CD8-positive, alpha-beta memory T cell (primary cell): ENCODE measurements at regions not wholly inside any gene's neighbourhood (a gene's known extent, or its start where the extent isn't known, plus 50 kb on each side); places are given as distances from the start of the nearest gene placed in this dataset.

Experiments
- CTCF ChIA-PET: fragments of 350-600 bp; sonication (Branson Sonifier 250); formaldehyde crosslinking; loops from one replicate; lab custom pipeline; 2021; ENCODE audit warnings: antibody characterized with exemption; lab: Charles Lee
- POLR2A ChIA-PET: fragments of 350-600 bp; sonication (Branson Sonifier 250); formaldehyde crosslinking; loops from one replicate; lab custom pipeline; 2021; ENCODE audit warnings: antibody characterized with exemption; lab: Charles Lee
- DNase-seq, 5 donors: peaks; one replicate each; pipeline versions ENCODE4 v3.0.0 to v3.0.0-alpha.2; 2020 to 2022; ENCODE audit warnings: mixed read lengths in 1 of 5
- H3K27ac ChIP-seq: one replicate; pipeline ENCODE4 v1.7.0; 2013; ENCODE audit warnings: low read depth, mild to moderate bottlenecking, low read length, moderate library complexity
- H3K27me3 ChIP-seq: 2 replicates; pipeline ENCODE4 v1.7.0; 2013; ENCODE audit warnings: low read length, mild to moderate bottlenecking; ENCODE audit not compliant: insufficient read depth, poor library complexity, severe bottlenecking
- H3K36me3 ChIP-seq: 2 replicates; pipeline ENCODE4 v1.7.0; 2013; ENCODE audit warnings: mild to moderate bottlenecking, low read length, moderate library complexity; ENCODE audit not compliant: insufficient read depth
- H3K4me1 ChIP-seq: 2 replicates; pipeline ENCODE4 v1.7.0; 2013; ENCODE audit warnings: mild to moderate bottlenecking, low read length, moderate library complexity; ENCODE audit not compliant: insufficient read depth
- H3K4me3 ChIP-seq: 2 replicates; pipeline ENCODE4 v1.7.0; 2013; ENCODE audit warnings: mild to moderate bottlenecking, low read length
- H3K9me3 ChIP-seq: 2 replicates; pipeline ENCODE4 v1.7.0; 2013; ENCODE audit warnings: mild to moderate bottlenecking, low read length
- H3K27ac Mint-ChIP-seq, 8 donors: one replicate each; pipeline ENCODE4 v1.8.0; 2020 to 2021; ENCODE audit warnings: mixed read lengths in 8 of 8, mild to moderate bottlenecking in 6 of 8, inconsistent platforms in 3 of 8, moderate library complexity in 3 of 8
- H3K27me3 Mint-ChIP-seq, 2 donors: one replicate each; pipeline ENCODE4 v1.8.0; 2020 to 2021; ENCODE audit warnings: mixed read lengths in 2 of 2, mild to moderate bottlenecking in 1 of 2, moderate library complexity in 1 of 2
- H3K36me3 Mint-ChIP-seq, 3 donors: one replicate each; pipeline ENCODE4 v1.8.0; 2020 to 2021; ENCODE audit warnings: mixed read lengths in 3 of 3, inconsistent platforms in 1 of 3, mild to moderate bottlenecking in 1 of 3
- H3K4me1 Mint-ChIP-seq, 3 donors: one replicate each; pipeline ENCODE4 v1.8.0; 2020 to 2021; ENCODE audit warnings: mixed read lengths in 3 of 3, inconsistent platforms in 1 of 3, mild to moderate bottlenecking in 1 of 3
- H3K4me3 Mint-ChIP-seq, 7 donors: one replicate each; pipeline ENCODE4 v1.8.0; 2020 to 2021; ENCODE audit warnings: mixed read lengths in 7 of 7, mild to moderate bottlenecking in 6 of 7, moderate library complexity in 4 of 7, inconsistent platforms in 2 of 7
- H3K9me3 Mint-ChIP-seq, 5 donors: one replicate each; pipeline ENCODE4 v1.8.0; 2020 to 2022; ENCODE audit warnings: mixed read lengths in 5 of 5, mild to moderate bottlenecking in 3 of 5, moderate library complexity in 2 of 5, inconsistent platforms in 1 of 5

- no peak overlapping the region for H3K4me3 Mint-ChIP-seq
- ChIA-PET POLR2A (no interaction called here), CTCF (no interaction called here)
- no peak for DNase-seq
- H3K27ac Mint-ChIP-seq: no peak overlapping the region
- Histone ChIP-seq H3K27ac (no peak overlapping the region), H3K4me3 (no peak overlapping the region), H3K27me3 (no peaks in the 10 kb centered on the region), H3K9me3 (no peaks in the 10 kb centered on the region), H3K4me1 (no peaks in the 10 kb centered on the region), H3K36me3 (no peaks in the 10 kb centered on the region)
- H3K27me3 Mint-ChIP-seq: no peaks in the 10 kb centered on the region
- H3K4me1 Mint-ChIP-seq: no peaks in the 10 kb centered on the region
- H3K36me3 Mint-ChIP-seq: no peaks in the 10 kb centered on the region
- peaks cover 3 to 28% (median 10%) of the 10 kb centered on the region in 5 donors for H3K9me3 Mint-ChIP-seq
Observed at GRCh38 chr10:55367555-55367954, 566.5 kb upstream of the PCDH15 start.

DNA sequence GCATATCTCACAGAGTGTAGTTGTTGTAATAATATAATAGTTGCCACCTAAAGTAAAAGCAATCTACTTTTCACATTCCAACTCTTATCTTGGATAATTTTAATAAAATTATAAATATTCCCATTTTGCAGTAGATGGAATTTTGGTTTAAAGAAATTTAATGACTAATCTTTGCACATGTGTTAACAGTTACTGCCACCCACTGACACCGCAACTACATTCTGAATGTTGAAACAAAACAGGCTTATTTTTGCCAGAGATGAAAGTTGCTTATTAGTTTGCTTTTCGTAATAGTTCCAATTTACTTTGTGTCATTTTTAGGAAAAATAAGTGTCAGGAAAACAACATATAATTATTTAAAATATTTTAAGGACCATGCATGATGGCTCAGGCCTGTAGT, 557.5 kb upstream of the PCDH15 start:
- Mint-ChIP-seq H3K27me3 (no peaks in the 10 kb centered on the region), H3K27ac (no peak overlapping the region), H3K9me3 (peaks cover 0 to 32% (median 9%) of the 10 kb centered on the region in 5 donors), H3K4me1 (no peaks in the 10 kb centered on the region), H3K4me3 (no peak overlapping the region), H3K36me3 (no peaks in the 10 kb centered on the region)
- Histone ChIP-seq H3K27ac (no peak overlapping the region), H3K27me3 (no peaks in the 10 kb centered on the region), H3K36me3 (no peaks in the 10 kb centered on the region), H3K9me3 (no peaks in the 10 kb centered on the region), H3K4me1 (no peaks in the 10 kb centered on the region), H3K4me3 (no peak overlapping the region)
- CTCF ChIA-PET: no interaction called here
- POLR2A ChIA-PET: no interaction called here
- DNase-seq: no peak

- no peaks in the 10 kb centered on the region for H3K4me1 ChIP-seq
- Mint-ChIP-seq H3K4me3 (no peak overlapping the region), H3K9me3 (peaks cover 2 to 38% (median 11%) of the 10 kb centered on the region in 5 donors), H3K36me3 (no peaks in the 10 kb centered on the region), H3K27ac (no peak overlapping the region), H3K27me3 (no peaks in the 10 kb centered on the region), H3K4me1 (no peaks in the 10 kb centered on the region)
- H3K36me3 ChIP-seq: no peaks in the 10 kb centered on the region
- DNase-seq: no peak
- ChIA-PET CTCF (no interaction called here), POLR2A (no interaction called here)
- no peak overlapping the region for H3K4me3 ChIP-seq
- no peak overlapping the region for H3K27ac ChIP-seq
- H3K9me3 ChIP-seq: no peaks in the 10 kb centered on the region
- no peaks in the 10 kb centered on the region for H3K27me3 ChIP-seq
Observed at GRCh38 chr10:55353414-55353813, 552.4 kb upstream of the PCDH15 start.

GRCh38 chr10:55351431-55351830, 550.4 kb upstream of the PCDH15 start:
- no peaks in the 10 kb centered on the region for H3K4me1 Mint-ChIP-seq
- no peak for DNase-seq
- POLR2A ChIA-PET: no interaction called here
- no peak overlapping the region for H3K27ac Mint-ChIP-seq
- no peak overlapping the region for H3K4me3 Mint-ChIP-seq
- peaks cover 3 to 36% (median 11%) of the 10 kb centered on the region in 5 donors for H3K9me3 Mint-ChIP-seq
- no peaks in the 10 kb centered on the region for H3K36me3 Mint-ChIP-seq
- Histone ChIP-seq H3K9me3 (no peaks in the 10 kb centered on the region), H3K4me1 (no peaks in the 10 kb centered on the region), H3K27me3 (no peaks in the 10 kb centered on the region), H3K36me3 (no peaks in the 10 kb centered on the region), H3K4me3 (no peak overlapping the region), H3K27ac (no peak overlapping the region)
- CTCF ChIA-PET: no interaction called here
- H3K27me3 Mint-ChIP-seq: no peaks in the 10 kb centered on the region

- Mint-ChIP-seq H3K27ac (no peak overlapping the region), H3K36me3 (no peaks in the 10 kb centered on the region), H3K4me1 (no peaks in the 10 kb centered on the region), H3K27me3 (no peaks in the 10 kb centered on the region), H3K4me3 (no peak overlapping the region), H3K9me3 (peaks cover 2 to 29% (median 9%) of the 10 kb centered on the region in 5 donors)
- H3K36me3 ChIP-seq: no peaks in the 10 kb centered on the region
- no peaks in the 10 kb centered on the region for H3K27me3 ChIP-seq
- H3K4me3 ChIP-seq: no peak overlapping the region
- ChIA-PET CTCF (no interaction called here), POLR2A (no interaction called here)
- H3K9me3 ChIP-seq: no peaks in the 10 kb centered on the region
- H3K27ac ChIP-seq: no peak overlapping the region
- DNase-seq: no peak
- H3K4me1 ChIP-seq: no peaks in the 10 kb centered on the region
Observed at GRCh38 chr10:55348534-55348933, 547.5 kb upstream of the PCDH15 start.

DNA sequence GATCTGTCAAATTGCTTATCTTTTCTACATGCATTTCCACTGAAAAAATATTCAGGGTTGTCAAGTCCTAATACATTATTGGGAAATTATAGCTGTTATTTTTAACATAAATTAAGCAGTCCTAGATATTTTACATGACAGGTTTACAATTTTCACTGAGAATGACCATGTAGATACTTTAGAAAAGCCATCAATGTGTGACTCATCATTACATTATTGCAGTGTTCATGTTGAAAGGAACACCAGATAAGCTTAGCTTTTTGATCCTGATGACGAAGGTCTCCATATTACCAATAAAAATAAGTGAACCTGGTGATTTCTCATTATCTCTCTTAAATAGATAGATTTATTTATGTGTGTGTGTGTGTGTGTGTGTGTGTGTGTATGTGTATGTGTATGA, 529.5 kb upstream of the PCDH15 start:
- H3K9me3 ChIP-seq: no peaks in the 10 kb centered on the region
- DNase-seq: no peak
- H3K27me3 Mint-ChIP-seq: no peaks in the 10 kb centered on the region
- no peaks in the 10 kb centered on the region for H3K27me3 ChIP-seq
- H3K4me1 Mint-ChIP-seq: no peaks in the 10 kb centered on the region
- H3K4me3 ChIP-seq: no peak overlapping the region
- ChIA-PET CTCF (no interaction called here), POLR2A (no interaction called here)
- H3K9me3 Mint-ChIP-seq: peaks cover 0 to 18% (median 6%) of the 10 kb centered on the region in 5 donors
- H3K27ac Mint-ChIP-seq: no peak overlapping the region
- no peaks in the 10 kb centered on the region for H3K4me1 ChIP-seq
- no peak overlapping the region for H3K4me3 Mint-ChIP-seq
- no peak overlapping the region for H3K27ac ChIP-seq
- no peaks in the 10 kb centered on the region for H3K36me3 ChIP-seq
- H3K36me3 Mint-ChIP-seq: no peaks in the 10 kb centered on the region

DNA sequence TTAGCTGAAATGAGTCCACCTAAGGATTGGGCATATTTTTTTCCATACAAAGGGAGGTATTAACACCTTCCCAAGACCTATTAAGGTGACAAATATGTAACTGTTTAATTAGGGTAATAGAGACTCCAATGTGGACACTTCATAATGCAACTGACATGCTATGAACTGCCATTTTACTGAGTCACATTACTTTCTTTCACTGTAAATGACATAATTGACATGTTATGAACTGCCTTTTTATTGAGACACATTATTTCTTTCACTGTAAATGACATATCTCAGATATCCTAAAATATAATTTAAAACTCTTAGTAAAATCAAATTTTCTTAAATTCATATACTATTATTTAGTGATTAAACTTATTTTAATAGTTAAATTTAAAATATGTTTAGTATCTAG, 528.8 kb upstream of the PCDH15 start:
- Mint-ChIP-seq H3K4me3 (no peak overlapping the region), H3K4me1 (no peaks in the 10 kb centered on the region), H3K36me3 (no peaks in the 10 kb centered on the region), H3K27me3 (no peaks in the 10 kb centered on the region), H3K9me3 (peaks cover under 1 to 17% (median 4%) of the 10 kb centered on the region in 5 donors), H3K27ac (no peak overlapping the region)
- Histone ChIP-seq H3K27ac (no peak overlapping the region), H3K9me3 (no peaks in the 10 kb centered on the region), H3K36me3 (no peaks in the 10 kb centered on the region), H3K4me1 (no peaks in the 10 kb centered on the region), H3K4me3 (no peak overlapping the region), H3K27me3 (no peaks in the 10 kb centered on the region)
- POLR2A ChIA-PET: no interaction called here
- no peak for DNase-seq
- CTCF ChIA-PET: no interaction called here

- no peaks in the 10 kb centered on the region for H3K4me1 ChIP-seq
- H3K27ac ChIP-seq: no peak overlapping the region
- Mint-ChIP-seq H3K27ac (no peak overlapping the region), H3K9me3 (peaks cover 18 to 35% (median 20%) of the 10 kb centered on the region in 5 donors), H3K36me3 (no peaks in the 10 kb centered on the region), H3K4me1 (no peaks in the 10 kb centered on the region), H3K4me3 (no peak overlapping the region), H3K27me3 (no peaks in the 10 kb centered on the region)
- H3K27me3 ChIP-seq: no peaks in the 10 kb centered on the region
- no peaks in the 10 kb centered on the region for H3K9me3 ChIP-seq
- ChIA-PET POLR2A (no interaction called here), CTCF (no interaction called here)
- H3K36me3 ChIP-seq: no peaks in the 10 kb centered on the region
- DNase-seq: no peak
- no peak overlapping the region for H3K4me3 ChIP-seq
Observed at GRCh38 chr10:55320187-55320700, 519.2 kb upstream of the PCDH15 start.
